ENCODE measurements at regions not wholly inside any gene's neighbourhood (a gene's known extent, or its start where the extent isn't known, plus 50 kb on each side); places are given as distances from the start of the nearest gene placed in this dataset.

GRCh38 chr14:38039496-38039895 is 168.2 kb upstream of the SSTR1 start:
- no peak for TF ChIP-seq CTCF (conservative IDR thresholded peaks at IDR 0.05; ENCODE audit: low read depth, low read length)
- TF ChIP-seq EZH2 (IDR thresholded peaks at IDR 0.05; ENCODE audit: borderline replicate concordance, low read depth, low read length, poor library complexity, severe bottlenecking) = no peak
